ENCODE measurements at regions not wholly inside any gene's neighbourhood (a gene's known extent, or its start where the extent isn't known, plus 50 kb on each side); places are given as distances from the start of the nearest gene placed in this dataset.

DNA sequence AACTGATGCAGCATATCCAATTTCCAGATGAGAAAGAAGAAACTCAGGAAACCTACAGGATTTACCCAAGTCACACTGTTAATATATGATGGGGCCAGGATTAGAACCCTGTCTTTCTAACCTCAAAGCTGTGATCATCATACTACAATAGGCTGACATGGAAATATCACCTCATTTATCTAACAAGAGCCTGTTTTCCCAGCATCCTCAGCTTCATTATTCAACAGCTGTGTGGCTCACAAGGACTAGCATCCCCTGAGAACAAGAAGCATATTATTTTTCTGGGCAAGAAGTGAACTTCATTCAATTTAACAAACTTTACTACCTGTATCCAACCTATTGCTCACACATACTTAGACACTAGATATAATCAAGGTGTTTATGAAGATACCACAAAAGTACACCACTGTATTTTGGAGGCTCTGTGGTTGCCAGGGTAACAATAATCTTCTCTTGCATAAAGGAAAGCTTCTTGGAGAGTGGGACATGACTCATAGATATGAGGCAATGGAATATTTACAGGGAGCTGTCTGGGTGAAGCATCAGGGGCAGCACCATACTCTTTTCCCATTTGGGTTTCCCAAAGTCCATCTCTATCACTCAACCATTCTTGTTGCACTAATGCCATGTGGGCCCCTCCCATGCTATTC lies 218.2 kb downstream of the RAD51AP2 start:
- Mint-ChIP-seq H3K36me3 (ENCODE audit: low read depth) (peaks cover 4% of the 10 kb centered on the region; the same call in 1 of the 3 replicates), H3K27ac (no peak overlapping the region)
- no peak for DNase-seq (ENCODE audit: low spot score)

DNA sequence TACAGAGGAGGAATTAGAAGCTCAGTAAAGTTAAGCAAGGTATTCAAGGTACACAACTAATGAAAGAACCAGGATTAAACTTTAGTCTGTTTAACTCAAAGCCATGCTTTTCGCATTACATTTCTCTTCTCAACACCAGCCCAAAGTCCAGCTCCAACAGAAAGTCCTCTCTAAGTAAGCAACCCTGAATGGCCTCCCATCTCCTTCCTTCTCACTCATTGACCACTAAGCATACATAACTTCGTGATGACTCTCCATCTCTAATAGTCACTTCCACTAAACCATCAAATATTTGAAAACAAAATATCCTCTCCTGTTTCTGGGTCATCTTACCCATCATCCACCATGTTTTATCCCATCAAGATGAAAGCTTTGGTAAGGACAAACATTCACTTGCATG lies 219.8 kb downstream of the RAD51AP2 start:
- Histone ChIP-seq H3K9me2 (ENCODE audit: insufficient read depth) (peaks cover 18% of the 10 kb centered on the region), H3K79me2 (replicated peaks; ENCODE audit: insufficient read depth) (no peaks in the 10 kb centered on the region), H3K4me2 (no peak overlapping the region), H3K27me3 (ENCODE audit: insufficient read depth) (no peaks in the 10 kb centered on the region), H4K20me1 (replicated peaks; ENCODE audit: insufficient read depth) (no peaks in the 10 kb centered on the region), H3K4me3 (no peak overlapping the region), H2AFZ (no peak overlapping the region), H3F3A (replicated peaks; ENCODE audit: low read depth) (no peaks in the 10 kb centered on the region), H3K4me1 (ENCODE audit: insufficient read depth) (peaks cover 16% of the 10 kb centered on the region), H3K36me3 (ENCODE audit: insufficient read depth) (no peaks in the 10 kb centered on the region), H3K27ac (ENCODE audit: low read depth) (no peak overlapping the region)
- H3K4me1 Mint-ChIP-seq, result peaks cover 33% of the 10 kb centered on the region
- H3K36me3 Mint-ChIP-seq (ENCODE audit: low read depth), result peaks cover 4% of the 10 kb centered on the region; the same call in 1 of the 3 replicates
- H3K27ac Mint-ChIP-seq, result no peak overlapping the region
- no peaks in the 10 kb centered on the region; the same call in 2 of the 3 replicates for H3K9me3 Mint-ChIP-seq
- H3K4me3 Mint-ChIP-seq, result no peak overlapping the region
- no peak for ATAC-seq
- H3K27me3 Mint-ChIP-seq (ENCODE audit: insufficient read depth, low read depth, poor library complexity), result no peaks in the 10 kb centered on the region
- DNase-seq (ENCODE audit: low spot score), result no peak
- no peak for TF ChIP-seq POLR2AphosphoS5 (IDR thresholded peaks at IDR 0.05; ENCODE audit: low read depth)
- TF ChIP-seq ZNF114 (CRISPR knock-in tag; IDR thresholded peaks at IDR 0.05), result no peak
- TF ChIP-seq ZNF331 (CRISPR knock-in tag; IDR thresholded peaks at IDR 0.05; ENCODE audit: low read depth), result no peak
- no peak for TF ChIP-seq CREB1 (CRISPR knock-in tag; IDR thresholded peaks at IDR 0.05; ENCODE audit: low read depth)
- no peak for TF ChIP-seq JUNB (IDR thresholded peaks at IDR 0.05; ENCODE audit: unreplicated experiment)
- no peak for TF ChIP-seq NANOG (IDR thresholded peaks at IDR 0.05; ENCODE audit: borderline replicate concordance)
- TF ChIP-seq, protein P1, sequence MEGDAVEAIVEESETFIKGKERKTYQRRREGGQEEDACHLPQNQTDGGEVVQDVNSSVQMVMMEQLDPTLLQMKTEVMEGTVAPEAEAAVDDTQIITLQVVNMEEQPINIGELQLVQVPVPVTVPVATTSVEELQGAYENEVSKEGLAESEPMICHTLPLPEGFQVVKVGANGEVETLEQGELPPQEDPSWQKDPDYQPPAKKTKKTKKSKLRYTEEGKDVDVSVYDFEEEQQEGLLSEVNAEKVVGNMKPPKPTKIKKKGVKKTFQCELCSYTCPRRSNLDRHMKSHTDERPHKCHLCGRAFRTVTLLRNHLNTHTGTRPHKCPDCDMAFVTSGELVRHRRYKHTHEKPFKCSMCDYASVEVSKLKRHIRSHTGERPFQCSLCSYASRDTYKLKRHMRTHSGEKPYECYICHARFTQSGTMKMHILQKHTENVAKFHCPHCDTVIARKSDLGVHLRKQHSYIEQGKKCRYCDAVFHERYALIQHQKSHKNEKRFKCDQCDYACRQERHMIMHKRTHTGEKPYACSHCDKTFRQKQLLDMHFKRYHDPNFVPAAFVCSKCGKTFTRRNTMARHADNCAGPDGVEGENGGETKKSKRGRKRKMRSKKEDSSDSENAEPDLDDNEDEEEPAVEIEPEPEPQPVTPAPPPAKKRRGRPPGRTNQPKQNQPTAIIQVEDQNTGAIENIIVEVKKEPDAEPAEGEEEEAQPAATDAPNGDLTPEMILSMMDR (conservative IDR thresholded peaks at IDR 0.05; ENCODE audit: low read depth in 2 of 2), result no peak
- no peak for TF ChIP-seq EZH2phosphoT487 (IDR thresholded peaks at IDR 0.05; ENCODE audit: unreplicated experiment)
- TF ChIP-seq, protein P2, sequence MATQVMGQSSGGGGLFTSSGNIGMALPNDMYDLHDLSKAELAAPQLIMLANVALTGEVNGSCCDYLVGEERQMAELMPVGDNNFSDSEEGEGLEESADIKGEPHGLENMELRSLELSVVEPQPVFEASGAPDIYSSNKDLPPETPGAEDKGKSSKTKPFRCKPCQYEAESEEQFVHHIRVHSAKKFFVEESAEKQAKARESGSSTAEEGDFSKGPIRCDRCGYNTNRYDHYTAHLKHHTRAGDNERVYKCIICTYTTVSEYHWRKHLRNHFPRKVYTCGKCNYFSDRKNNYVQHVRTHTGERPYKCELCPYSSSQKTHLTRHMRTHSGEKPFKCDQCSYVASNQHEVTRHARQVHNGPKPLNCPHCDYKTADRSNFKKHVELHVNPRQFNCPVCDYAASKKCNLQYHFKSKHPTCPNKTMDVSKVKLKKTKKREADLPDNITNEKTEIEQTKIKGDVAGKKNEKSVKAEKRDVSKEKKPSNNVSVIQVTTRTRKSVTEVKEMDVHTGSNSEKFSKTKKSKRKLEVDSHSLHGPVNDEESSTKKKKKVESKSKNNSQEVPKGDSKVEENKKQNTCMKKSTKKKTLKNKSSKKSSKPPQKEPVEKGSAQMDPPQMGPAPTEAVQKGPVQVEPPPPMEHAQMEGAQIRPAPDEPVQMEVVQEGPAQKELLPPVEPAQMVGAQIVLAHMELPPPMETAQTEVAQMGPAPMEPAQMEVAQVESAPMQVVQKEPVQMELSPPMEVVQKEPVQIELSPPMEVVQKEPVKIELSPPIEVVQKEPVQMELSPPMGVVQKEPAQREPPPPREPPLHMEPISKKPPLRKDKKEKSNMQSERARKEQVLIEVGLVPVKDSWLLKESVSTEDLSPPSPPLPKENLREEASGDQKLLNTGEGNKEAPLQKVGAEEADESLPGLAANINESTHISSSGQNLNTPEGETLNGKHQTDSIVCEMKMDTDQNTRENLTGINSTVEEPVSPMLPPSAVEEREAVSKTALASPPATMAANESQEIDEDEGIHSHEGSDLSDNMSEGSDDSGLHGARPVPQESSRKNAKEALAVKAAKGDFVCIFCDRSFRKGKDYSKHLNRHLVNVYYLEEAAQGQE (IDR thresholded peaks at IDR 0.05; ENCODE audit: unreplicated experiment), result no peak

More for the DNA sequence above, 218.2 kb downstream of the RAD51AP2 start:
- Mint-ChIP-seq H3K4me1 (peaks cover 36% of the 10 kb centered on the region), H3K4me3 (no peak overlapping the region), H3K27me3 (ENCODE audit: insufficient read depth, low read depth, poor library complexity) (no peaks in the 10 kb centered on the region), H3K9me3 (no peaks in the 10 kb centered on the region; the same call in 2 of the 3 replicates)
- Histone ChIP-seq H3K4me3 (no peak overlapping the region), H3K27me3 (ENCODE audit: insufficient read depth) (no peaks in the 10 kb centered on the region), H3K36me3 (ENCODE audit: insufficient read depth) (no peaks in the 10 kb centered on the region), H3K4me2 (no peak overlapping the region), H3K27ac (ENCODE audit: low read depth) (no peak overlapping the region), H3K9me2 (ENCODE audit: insufficient read depth) (peaks cover 18% of the 10 kb centered on the region), H3K79me2 (replicated peaks; ENCODE audit: insufficient read depth) (no peaks in the 10 kb centered on the region), H4K20me1 (replicated peaks; ENCODE audit: insufficient read depth) (no peaks in the 10 kb centered on the region), H2AFZ (no peak overlapping the region), H3K4me1 (ENCODE audit: insufficient read depth) (peaks cover 16% of the 10 kb centered on the region), H3F3A (replicated peaks; ENCODE audit: low read depth) (no peaks in the 10 kb centered on the region)
- no peak for ATAC-seq
- TF ChIP-seq CREB1 (CRISPR knock-in tag; IDR thresholded peaks at IDR 0.05; ENCODE audit: low read depth) (no peak), EZH2 (IDR thresholded peaks at IDR 0.05; ENCODE audit: low read depth, unreplicated experiment) (no peak), ZNF331 (CRISPR knock-in tag; IDR thresholded peaks at IDR 0.05; ENCODE audit: low read depth) (no peak), EZH2phosphoT487 (IDR thresholded peaks at IDR 0.05; ENCODE audit: unreplicated experiment) (no peak), POLR2AphosphoS5 (IDR thresholded peaks at IDR 0.05; ENCODE audit: low read depth) (no peak)
- TF ChIP-seq, protein P2 (IDR thresholded peaks at IDR 0.05; ENCODE audit: unreplicated experiment), result no peak
- TF ChIP-seq, protein P3, sequence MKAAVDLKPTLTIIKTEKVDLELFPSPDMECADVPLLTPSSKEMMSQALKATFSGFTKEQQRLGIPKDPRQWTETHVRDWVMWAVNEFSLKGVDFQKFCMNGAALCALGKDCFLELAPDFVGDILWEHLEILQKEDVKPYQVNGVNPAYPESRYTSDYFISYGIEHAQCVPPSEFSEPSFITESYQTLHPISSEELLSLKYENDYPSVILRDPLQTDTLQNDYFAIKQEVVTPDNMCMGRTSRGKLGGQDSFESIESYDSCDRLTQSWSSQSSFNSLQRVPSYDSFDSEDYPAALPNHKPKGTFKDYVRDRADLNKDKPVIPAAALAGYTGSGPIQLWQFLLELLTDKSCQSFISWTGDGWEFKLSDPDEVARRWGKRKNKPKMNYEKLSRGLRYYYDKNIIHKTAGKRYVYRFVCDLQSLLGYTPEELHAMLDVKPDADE (IDR thresholded peaks at IDR 0.05), result no peak

All from GM23338 (cell line).